Stomach (tissue), 8 donors: ENCODE measurements at regions not wholly inside any gene's neighbourhood (a gene's known extent, or its start where the extent isn't known, plus 50 kb on each side); places are given as distances from the start of the nearest gene placed in this dataset.
A peak's percentile ranks its signal among the peaks of the same experiment; 100 is the strongest.

Source experiments
- DNase-seq, 2 donors: peaks; one replicate each; pipeline versions ENCODE4 v3.0.0 to v3.0.0-alpha.2; 2013 to 2019
- H3K27ac ChIP-seq, 5 donors: fragments of 200-600 bp in 4 of 5; sonication (generic) in 4 of 5; one replicate each; pipeline ENCODE4 v1.5.1; 2013 to 2019; ENCODE audit warnings: mild to moderate bottlenecking in 1 of 5, moderate library complexity in 1 of 5
- H3K27me3 ChIP-seq, 3 donors: fragments of 200-600 bp; sonication (generic); one replicate each; pipeline ENCODE4 v1.5.1; 2017 to 2019; ENCODE audit warnings: mixed run types in 1 of 3
- H3K36me3 ChIP-seq, 4 donors: fragments of 200-600 bp; sonication (generic); 1 replicate in 3 of 4; 2 replicates in 1 of 4; pipeline ENCODE4 v1.5.1; 2016 to 2019
- H3K4me1 ChIP-seq, 4 donors: fragments of 200-600 bp; sonication (generic); one replicate each; pipeline ENCODE4 v1.5.1; 2016 to 2019
- H3K4me3 ChIP-seq, 4 donors: fragments of 200-600 bp; sonication (generic) in 3 of 4; one replicate each; pipeline ENCODE4 v1.5.1; 2016 to 2019; ENCODE audit warnings: mild to moderate bottlenecking in 1 of 4
- H3K9me3 ChIP-seq, 4 donors: fragments of 200-600 bp; sonication (generic); one replicate each; pipeline ENCODE4 v1.5.1; 2016 to 2019
- CTCF ChIP-seq, 7 experiments: fragments of 450-650 bp in 4 of 7; fragments of 200-600 bp in 3 of 7; sonication (generic) in 3 of 7; IDR thresholded peaks; one replicate each; pipeline ENCODE4 v1.5.1; 2016 to 2019; ENCODE audit warnings: antibody characterized with exemption in 7 of 7, control low read depth in 2 of 7, mild to moderate bottlenecking in 1 of 7
- EP300 ChIP-seq: sonication (generic); formaldehyde crosslinking; IDR thresholded peaks from one replicate; pipeline ENCODE4 v1.6.1; 2017; ENCODE audit warnings: antibody characterized with exemption
- POLR2A ChIP-seq, 4 donors: fragments of 450-650 bp; IDR thresholded peaks; one replicate each; pipeline ENCODE4 v1.6.1; 2016; ENCODE audit warnings: antibody characterized with exemption in 4 of 4, control low read depth in 2 of 4, mild to moderate bottlenecking in 1 of 4, moderate library complexity in 1 of 4
- POLR2AphosphoS5 ChIP-seq, 3 donors: sonication (generic); formaldehyde crosslinking; IDR thresholded peaks; one replicate each; pipeline ENCODE4 v1.6.1; 2016; ENCODE audit warnings: antibody characterized with exemption in 3 of 3
- WGBS, 5 donors: extraction: QIAGEN DNeasy Blood & Tissue Kit in 3 of 5; methylation state at CpG; one replicate each; pipeline versions ENCODE4 v1.1.5 to v1.1.7; 2013 to 2018; 5-methylcytosine and 5-hydroxymethylcytosine counted together
- intact Hi-C: fragments of 100-400 bp; cut with DNase I; formaldehyde crosslinking; loops from one replicate; pipeline ENCODE4 v1.15.1; 2023; ENCODE audit warnings: low total_unique reads
- donor health status: healthy with polysubstance abuse.
- donor health status: Bipolar disorder and iron deficiency.
- donor health status: healthy.

GRCh38 chr9:38229104-38229500, 160.1 kb upstream of the SHB start:
- Histone ChIP-seq H3K4me1 (peaks cover 5 to 16% (median 10%) of the 10 kb centered on the region in 4 donors), H3K4me3 (no peak overlapping the region), H3K36me3 (no peaks in the 10 kb centered on the region), H3K27ac (no peak overlapping the region), H3K9me3 (no peaks in the 10 kb centered on the region), H3K27me3 (peaks cover 0 to 29% (median 6%) of the 10 kb centered on the region in 3 donors)
- 75 to 84% (median 79%) methylated on average over 5 of the region's 5 CpGs for WGBS, 5 donors
- intact Hi-C loops = no loop called here
- TF ChIP-seq POLR2A (IDR thresholded peaks at IDR 0.05) (no peak), CTCF (IDR thresholded peaks at IDR 0.05) (no peak), POLR2AphosphoS5 (IDR thresholded peaks at IDR 0.05) (no peak)
- no peak for DNase-seq

DNA sequence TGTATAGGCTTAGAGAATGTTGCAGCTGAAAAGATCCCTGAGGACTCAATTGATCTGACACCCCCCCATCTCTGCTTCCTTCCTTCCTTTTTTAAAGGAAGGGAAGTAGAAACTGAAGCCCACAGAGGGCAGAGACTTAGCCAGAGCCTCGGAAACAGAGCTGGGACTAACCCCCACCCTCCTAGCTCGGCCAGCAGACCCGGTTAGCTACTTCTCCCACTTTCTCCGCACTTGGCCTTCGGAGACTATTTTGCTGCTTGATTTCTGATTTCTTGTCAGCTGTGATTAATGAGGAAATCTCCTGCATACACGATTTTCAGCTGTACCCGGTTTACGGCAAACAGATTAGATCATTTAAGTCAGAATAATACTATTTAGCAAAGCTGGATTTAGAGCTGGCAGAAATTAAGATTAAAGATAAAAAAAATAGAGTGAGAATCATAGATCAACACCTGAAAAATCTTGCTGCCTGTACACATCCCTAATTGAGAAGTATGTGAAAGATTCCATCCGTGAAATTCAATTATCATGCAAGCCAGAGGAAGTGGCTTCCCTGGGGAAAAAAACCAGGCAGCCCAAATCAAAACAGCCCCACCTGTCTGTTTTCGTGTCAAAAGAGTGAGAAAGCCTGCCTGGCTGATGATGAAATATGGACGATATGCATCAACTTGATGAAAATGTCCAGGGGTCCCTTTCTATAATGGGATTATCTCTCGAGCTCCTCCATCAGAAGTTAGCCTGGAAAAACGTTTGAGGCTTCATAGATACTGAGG, 159.5 kb upstream of the SHB start:
- H3K27me3 ChIP-seq = peaks cover 0 to 29% (median 6%) of the 10 kb centered on the region in 3 donors
- H3K9me3 ChIP-seq = no peaks in the 10 kb centered on the region
- no peak for DNase-seq
- 40 to 54% (median 51%) methylated on average over 13 of the region's 13 CpGs for WGBS, 5 donors
- no peak overlapping the region for H3K4me3 ChIP-seq
- H3K4me1 ChIP-seq = peaks cover 5 to 16% (median 10%) of the 10 kb centered on the region in 4 donors
- no peaks in the 10 kb centered on the region for H3K36me3 ChIP-seq
- H3K27ac ChIP-seq = no peak overlapping the region
- no peak for TF ChIP-seq EP300
- intact Hi-C loops = no loop called here

GRCh38 chr9:38227656-38228055, 158.6 kb upstream of the SHB start:
- no peaks in the 10 kb centered on the region for H3K36me3 ChIP-seq
- TF ChIP-seq POLR2A (IDR thresholded peaks at IDR 0.05) (no peak), POLR2AphosphoS5 (IDR thresholded peaks at IDR 0.05) (no peak), EP300 (no peak), CTCF (IDR thresholded peaks at IDR 0.05) (no peak)
- intact Hi-C loops = no loop called here
- WGBS, 5 donors = 46 to 66% (median 53%) methylated on average over 10 of the region's 10 CpGs
- H3K9me3 ChIP-seq = no peaks in the 10 kb centered on the region
- H3K27ac ChIP-seq = no peak overlapping the region
- peak in 1 of 2 donors; percentile 33 for DNase-seq
- no peak overlapping the region for H3K4me3 ChIP-seq
- peaks cover 0 to 29% (median 0%) of the 10 kb centered on the region in 3 donors for H3K27me3 ChIP-seq
- peaks cover 5 to 16% (median 10%) of the 10 kb centered on the region in 4 donors for H3K4me1 ChIP-seq

DNA sequence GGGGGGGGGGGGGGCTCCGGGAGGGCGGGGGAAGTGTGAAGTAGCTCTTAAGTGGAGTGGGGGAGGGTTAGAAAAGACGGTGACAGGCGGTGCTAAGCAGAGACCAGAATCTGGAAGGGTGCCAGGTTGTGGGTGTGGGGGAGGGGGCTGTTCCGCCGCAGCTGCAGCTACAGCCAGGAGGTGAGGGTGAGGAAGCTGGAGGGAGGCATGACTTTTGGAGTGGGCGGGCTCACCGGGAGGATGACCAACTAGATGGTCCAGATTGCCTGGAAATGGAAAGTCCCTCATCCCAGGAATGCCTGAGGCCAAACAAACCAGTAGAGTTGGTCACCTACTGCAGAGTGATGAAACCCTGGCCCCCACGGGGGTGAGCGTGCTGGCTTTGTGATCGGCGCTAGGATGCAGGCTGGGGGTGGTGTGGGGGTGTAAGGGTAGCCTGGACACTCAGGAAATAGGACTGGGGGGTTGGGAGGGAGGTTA, 158.1 kb upstream of the SHB start:
- H3K27ac ChIP-seq = no peak overlapping the region
- H3K27me3 ChIP-seq = peaks cover 0 to 29% (median 0%) of the 10 kb centered on the region in 3 donors
- TF ChIP-seq CTCF (IDR thresholded peaks at IDR 0.05) = no peak
- no peak for TF ChIP-seq POLR2A (IDR thresholded peaks at IDR 0.05)
- peak in 1 of 3 donors; percentile 16 for TF ChIP-seq POLR2AphosphoS5 (IDR thresholded peaks at IDR 0.05)
- no peak for TF ChIP-seq EP300
- peaks cover 5 to 16% (median 10%) of the 10 kb centered on the region in 4 donors for H3K4me1 ChIP-seq
- peak overlapping the region in 2 of 4 donors; percentile 13 to 15 for H3K4me3 ChIP-seq
- no peaks in the 10 kb centered on the region for H3K36me3 ChIP-seq
- no peaks in the 10 kb centered on the region for H3K9me3 ChIP-seq
- 2 to 5% (median 2%) methylated on average over 10 to 12 of the region's 12 CpGs for WGBS, 5 donors
- intact Hi-C loops = no loop called here
- DNase-seq = peak in 1 of 2 donors; percentile 93

DNA sequence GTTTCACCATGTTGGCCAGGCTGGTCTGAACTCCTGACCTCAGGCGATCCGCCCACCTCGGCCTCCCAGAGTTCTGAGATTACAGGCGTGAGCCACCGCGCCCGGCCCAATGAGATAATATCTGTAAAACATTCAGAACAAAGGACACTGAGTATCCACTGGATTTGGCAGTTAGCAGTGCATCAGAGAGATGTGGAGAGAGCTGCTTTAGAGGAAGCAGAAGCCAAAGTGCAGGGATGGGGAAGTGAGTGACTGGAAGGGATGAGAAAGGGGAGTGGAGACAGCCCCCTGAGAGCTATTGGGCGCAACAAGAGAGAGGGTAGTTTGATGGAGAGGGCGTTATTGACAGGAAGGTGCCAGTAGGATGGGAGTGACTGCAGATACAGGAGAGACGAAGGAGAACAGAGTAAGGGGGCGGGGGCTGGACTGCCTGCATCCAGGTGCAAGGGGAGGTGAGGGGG, 157.5 kb upstream of the SHB start:
- Histone ChIP-seq H3K36me3 (no peaks in the 10 kb centered on the region), H3K4me3 (peak overlapping the region in 1 of 4 donors; percentile 13), H3K27ac (no peak overlapping the region), H3K27me3 (peaks cover 0 to 29% (median 0%) of the 10 kb centered on the region in 3 donors), H3K9me3 (no peaks in the 10 kb centered on the region), H3K4me1 (peaks cover 5 to 16% (median 10%) of the 10 kb centered on the region in 4 donors)
- peak in 1 of 2 donors; percentile 51 for DNase-seq
- WGBS, 5 donors = 5 to 19% (median 14%) methylated on average over 11 of the region's 11 CpGs
- intact Hi-C loops = no loop called here
- TF ChIP-seq POLR2A (IDR thresholded peaks at IDR 0.05) (no peak), CTCF (IDR thresholded peaks at IDR 0.05) (no peak), EP300 (no peak), POLR2AphosphoS5 (IDR thresholded peaks at IDR 0.05) (no peak)
